Upper lobe of right lung (tissue), 1 donor: ENCODE measurements at regions not wholly inside any gene's neighbourhood (a gene's known extent, or its start where the extent isn't known, plus 50 kb on each side); places are given as distances from the start of the nearest gene placed in this dataset.

ENCODE experiments used
- ATAC-seq: fragments of 200-7000 bp; cut with Tn5 transposase; one replicate; pipeline ENCODE4 v1.9.1; 2020; ENCODE audit warnings: mild to moderate bottlenecking, moderate library complexity
- DNase-seq: peaks from one replicate; pipeline ENCODE4 v3.0.0-alpha.2; 2020
- H3K27ac ChIP-seq: fragments of 200-600 bp; one replicate; pipeline ENCODE4 v1.8.0; 2022
- H3K27me3 ChIP-seq: fragments of 200-600 bp; one replicate; pipeline ENCODE4 v1.8.0; 2022; ENCODE audit warnings: mild to moderate bottlenecking
- H3K36me3 ChIP-seq: fragments of 200-600 bp; one replicate; pipeline ENCODE4 v1.8.0; 2022
- H3K4me1 ChIP-seq: fragments of 200-600 bp; one replicate; pipeline ENCODE4 v1.8.0; 2022
- H3K4me3 ChIP-seq: fragments of 200-600 bp; one replicate; pipeline ENCODE4 v1.8.0; 2022; ENCODE audit warnings: mild to moderate bottlenecking
- H3K9me3 ChIP-seq: fragments of 200-600 bp; one replicate; pipeline ENCODE4 v1.8.0; 2022
- CTCF ChIP-seq: fragments of 200-600 bp; IDR thresholded peaks from one replicate; pipeline ENCODE4 v1.8.0; 2022; ENCODE audit warnings: antibody characterized with exemption
- intact Hi-C: fragments of 100-400 bp; cut with DNase I; formaldehyde crosslinking; loops from one replicate; pipeline ENCODE4 v1.11.0; 2022
- donor health status: DM: no; HTN: yes; CAD: no; lungs with severe emphysema.

GRCh38 chr9:89675058-89675742 lies 70.4 kb downstream of the GADD45G start:
- no peak for TF ChIP-seq CTCF
- Histone ChIP-seq H3K4me3 (no peak overlapping the region), H3K27me3 (no peaks in the 10 kb centered on the region), H3K27ac (no peak overlapping the region), H3K4me1 (peaks cover 16% of the 10 kb centered on the region), H3K9me3 (no peaks in the 10 kb centered on the region), H3K36me3 (no peaks in the 10 kb centered on the region)
- DNase-seq, result no peak
- peak; percentile 6 for ATAC-seq
- intact Hi-C loops, result no loop called here

GRCh38 chr9:89676281-89676680 lies 71.5 kb downstream of the GADD45G start:
- Histone ChIP-seq H3K27ac (peak overlapping the region; percentile 47), H3K27me3 (no peaks in the 10 kb centered on the region), H3K9me3 (no peaks in the 10 kb centered on the region), H3K36me3 (no peaks in the 10 kb centered on the region), H3K4me1 (peaks cover 16% of the 10 kb centered on the region), H3K4me3 (no peak overlapping the region)
- DNase-seq (peak; percentile 90), ATAC-seq (peak; percentile 89)
- intact Hi-C loops, result no loop called here
- TF ChIP-seq CTCF, result no peak

GRCh38 chr9:89677702-89678395 lies 73.0 kb downstream of the GADD45G start:
- Histone ChIP-seq H3K27ac (no peak overlapping the region), H3K36me3 (no peaks in the 10 kb centered on the region), H3K4me3 (no peak overlapping the region), H3K9me3 (no peaks in the 10 kb centered on the region), H3K4me1 (peaks cover 16% of the 10 kb centered on the region), H3K27me3 (no peaks in the 10 kb centered on the region)
- intact Hi-C loops, result no loop called here
- DNase-seq (no peak), ATAC-seq (no peak)
- TF ChIP-seq CTCF, result no peak

GRCh38 chr9:89678396-89679015 lies 73.7 kb downstream of the GADD45G start:
- Histone ChIP-seq H3K9me3 (no peaks in the 10 kb centered on the region), H3K4me3 (no peak overlapping the region), H3K36me3 (no peaks in the 10 kb centered on the region), H3K27ac (no peak overlapping the region), H3K27me3 (no peaks in the 10 kb centered on the region), H3K4me1 (peaks cover 16% of the 10 kb centered on the region)
- no peak for ATAC-seq
- no peak for DNase-seq
- TF ChIP-seq CTCF, result no peak
- intact Hi-C loops, result no loop called here

GRCh38 chr9:89679016-89679415 lies 74.2 kb downstream of the GADD45G start:
- H3K9me3 ChIP-seq, result no peaks in the 10 kb centered on the region
- H3K27ac ChIP-seq, result no peak overlapping the region
- H3K4me3 ChIP-seq, result no peak overlapping the region
- intact Hi-C loops, result no loop called here
- no peaks in the 10 kb centered on the region for H3K27me3 ChIP-seq
- H3K36me3 ChIP-seq, result no peaks in the 10 kb centered on the region
- ATAC-seq, result no peak
- H3K4me1 ChIP-seq, result peaks cover 16% of the 10 kb centered on the region
- DNase-seq, result no peak
- TF ChIP-seq CTCF, result no peak
